Right cardiac atrium (tissue), 5 donors: ENCODE measurements at regions not wholly inside any gene's neighbourhood (a gene's known extent, or its start where the extent isn't known, plus 50 kb on each side); places are given as distances from the start of the nearest gene placed in this dataset.

Experiments
- ATAC-seq, 2 donors: fragments of 200-7000 bp; cut with Tn5 transposase; one replicate each; pipeline versions ENCODE4 v1.8.0 to v1.9.1; 2020; ENCODE audit warnings: moderate library complexity in 2 of 2, mild to moderate bottlenecking in 1 of 2
- DNase-seq, 3 donors: peaks; one replicate each; pipeline ENCODE4 v3.0.0-alpha.2; 2020
- H3K27ac ChIP-seq: one replicate; pipeline ENCODE4 v1.5.1; 2013; ENCODE audit warnings: mild to moderate bottlenecking, low read length, control low read depth, moderate library complexity
- H3K27me3 ChIP-seq: one replicate; pipeline ENCODE4 v1.6.1; 2013; ENCODE audit not compliant: control insufficient read depth, insufficient read depth
- H3K4me1 ChIP-seq: one replicate; pipeline ENCODE4 v1.6.1; 2013; ENCODE audit warnings: low read length; ENCODE audit not compliant: control insufficient read depth, insufficient read depth
- H3K4me3 ChIP-seq: one replicate; pipeline ENCODE4 v1.5.1; 2013; ENCODE audit warnings: low read length, control low read depth
- H3K9me3 ChIP-seq: one replicate; pipeline ENCODE4 v1.6.1; 2013; ENCODE audit warnings: low read length; ENCODE audit not compliant: control insufficient read depth
- WGBS: extraction: QIAGEN DNeasy Blood & Tissue Kit; methylation state at CpG from one replicate; pipeline ENCODE4 v1.1.7; 2013; 5-methylcytosine and 5-hydroxymethylcytosine counted together
- intact Hi-C, 4 donors: fragments of 100-400 bp; cut with DNase I; formaldehyde crosslinking; loops; one replicate each; pipeline versions ENCODE4 v1.11.0 to v1.14.0; 2022 to 2023
- donor health status: healthy with polysubstance abuse.
- donor health status: DM: no; HTN: yes; CAD: no.
- donor health status: DM: no; HTN: no; CAD: no.
- donor health status: DM: no; HTN: yes; CAD: no; lungs with severe emphysema.
- donor health status: DM: yes; HTN: yes; CAD: no.

- no peaks in the 10 kb centered on the region for H3K27me3 ChIP-seq
- 21% methylated on average over 1 of the region's 1 CpG for WGBS
- intact Hi-C loops, result no loop called here
- peaks cover 1% of the 10 kb centered on the region for H3K4me1 ChIP-seq
- DNase-seq (no peak), ATAC-seq (no peak)
- H3K4me3 ChIP-seq, result no peak overlapping the region
- no peaks in the 10 kb centered on the region for H3K9me3 ChIP-seq
- H3K27ac ChIP-seq, result no peak overlapping the region
Measured at GRCh38 chr12:67742461-67742860, 93.9 kb downstream of the DYRK2 start.

GRCh38 chr12:67747869-67748742 is 99.6 kb downstream of the DYRK2 start:
- Histone ChIP-seq H3K27ac (peak overlapping the region; percentile 76), H3K9me3 (no peaks in the 10 kb centered on the region), H3K27me3 (no peaks in the 10 kb centered on the region), H3K4me1 (no peaks in the 10 kb centered on the region), H3K4me3 (no peak overlapping the region)
- peak in 2 of 3 donors; percentile 39 to 56 for DNase-seq
- 87% methylated on average over 2 of the region's 2 CpGs for WGBS
- intact Hi-C loops, result no loop called here
- ATAC-seq, result peak; percentile 61 to 73

GRCh38 chr12:67748743-67749040 is 100.1 kb downstream of the DYRK2 start:
- H3K9me3 ChIP-seq, result no peaks in the 10 kb centered on the region
- no peak for ATAC-seq
- no peaks in the 10 kb centered on the region for H3K4me1 ChIP-seq
- H3K4me3 ChIP-seq, result no peak overlapping the region
- H3K27ac ChIP-seq, result no peak overlapping the region
- DNase-seq, result no peak
- H3K27me3 ChIP-seq, result no peaks in the 10 kb centered on the region
- intact Hi-C loops, result no loop called here
- WGBS, result 92% methylated on average over 1 of the region's 1 CpG

GRCh38 chr12:67750513-67751183 is 102.1 kb downstream of the DYRK2 start:
- intact Hi-C loops, result no loop called here
- no peak for DNase-seq
- Histone ChIP-seq H3K9me3 (no peaks in the 10 kb centered on the region), H3K27ac (no peak overlapping the region), H3K27me3 (no peaks in the 10 kb centered on the region), H3K4me1 (peaks cover 4% of the 10 kb centered on the region), H3K4me3 (no peak overlapping the region)
- WGBS, result 97% methylated on average over 3 of the region's 3 CpGs
- no peak for ATAC-seq

GRCh38 chr12:67751381-67751928 is 102.9 kb downstream of the DYRK2 start:
- no peak overlapping the region for H3K27ac ChIP-seq
- 56% methylated on average over 6 of the region's 6 CpGs for WGBS
- ATAC-seq, result peak in 1 of 2 donors; percentile 13

GRCh38 chr12:67752226-67752732 is 103.7 kb downstream of the DYRK2 start:
- Histone ChIP-seq H3K4me3 (no peak overlapping the region), H3K9me3 (no peaks in the 10 kb centered on the region), H3K4me1 (peaks cover 4% of the 10 kb centered on the region), H3K27me3 (no peaks in the 10 kb centered on the region), H3K27ac (no peak overlapping the region)
- DNase-seq (no peak), ATAC-seq (no peak)
- intact Hi-C loops, result no loop called here
- WGBS, result 94% methylated on average over 4 of the region's 4 CpGs

More at GRCh38 chr12:67751381-67751928, 102.9 kb downstream of the DYRK2 start:
- no peak overlapping the region for H3K4me3 ChIP-seq
- H3K27me3 ChIP-seq, result no peaks in the 10 kb centered on the region
- DNase-seq, result no peak
- no peaks in the 10 kb centered on the region for H3K9me3 ChIP-seq
- intact Hi-C loops, result no loop called here
- H3K4me1 ChIP-seq, result peaks cover 4% of the 10 kb centered on the region

- intact Hi-C loops, result no loop called here
- no peaks in the 10 kb centered on the region for H3K27me3 ChIP-seq
- DNase-seq (peak; percentile 38 to 72 (median 62)), ATAC-seq (peak; percentile 87 to 89)
- peaks cover 4% of the 10 kb centered on the region for H3K4me1 ChIP-seq
- H3K4me3 ChIP-seq, result no peak overlapping the region
- H3K9me3 ChIP-seq, result no peaks in the 10 kb centered on the region
- 52% methylated on average over 9 of the region's 9 CpGs for WGBS
- H3K27ac ChIP-seq, result peak overlapping the region; percentile 6
Measured at GRCh38 chr12:67754933-67755697, 106.6 kb downstream of the DYRK2 start.

- no peak overlapping the region for H3K4me3 ChIP-seq
- H3K27ac ChIP-seq, result no peak overlapping the region
- 95% methylated on average over 2 of the region's 2 CpGs for WGBS
- no peaks in the 10 kb centered on the region for H3K27me3 ChIP-seq
- H3K4me1 ChIP-seq, result peaks cover 8% of the 10 kb centered on the region
- no peak for ATAC-seq
- no peak for DNase-seq
- no peaks in the 10 kb centered on the region for H3K9me3 ChIP-seq
- intact Hi-C loops, result no loop called here
Measured at GRCh38 chr12:67757651-67758050, 109.1 kb downstream of the DYRK2 start.

- no peak overlapping the region for H3K27ac ChIP-seq
- 65% methylated on average over 2 of the region's 2 CpGs for WGBS
- no peaks in the 10 kb centered on the region for H3K27me3 ChIP-seq
- H3K4me3 ChIP-seq, result no peak overlapping the region
- intact Hi-C loops, result no loop called here
- DNase-seq (no peak), ATAC-seq (no peak)
- no peaks in the 10 kb centered on the region for H3K9me3 ChIP-seq
- peaks cover 8% of the 10 kb centered on the region for H3K4me1 ChIP-seq
Measured at GRCh38 chr12:67758119-67758518, 109.6 kb downstream of the DYRK2 start.

GRCh38 chr12:67758521-67758920 is 110.0 kb downstream of the DYRK2 start:
- H3K27me3 ChIP-seq, result no peaks in the 10 kb centered on the region
- ATAC-seq (peak; percentile 40 to 41), DNase-seq (peak in 1 of 3 donors; percentile 37)
- no peak overlapping the region for H3K27ac ChIP-seq
- H3K9me3 ChIP-seq, result no peaks in the 10 kb centered on the region
- 47% methylated on average over 4 of the region's 4 CpGs for WGBS
- H3K4me3 ChIP-seq, result no peak overlapping the region
- H3K4me1 ChIP-seq, result peaks cover 8% of the 10 kb centered on the region
- intact Hi-C loops, result no loop called here
